CD4-positive, alpha-beta T cell treated with Interleukin-15 for 4 hours (primary cell): ENCODE measurements at regions not wholly inside any gene's neighbourhood (a gene's known extent, or its start where the extent isn't known, plus 50 kb on each side); places are given as distances from the start of the nearest gene placed in this dataset.

Experiments used
- DNase-seq: peaks from one replicate; pipeline ENCODE4 v3.0.0-alpha.2; 2020; ENCODE audit warnings: low spot score

DNA sequence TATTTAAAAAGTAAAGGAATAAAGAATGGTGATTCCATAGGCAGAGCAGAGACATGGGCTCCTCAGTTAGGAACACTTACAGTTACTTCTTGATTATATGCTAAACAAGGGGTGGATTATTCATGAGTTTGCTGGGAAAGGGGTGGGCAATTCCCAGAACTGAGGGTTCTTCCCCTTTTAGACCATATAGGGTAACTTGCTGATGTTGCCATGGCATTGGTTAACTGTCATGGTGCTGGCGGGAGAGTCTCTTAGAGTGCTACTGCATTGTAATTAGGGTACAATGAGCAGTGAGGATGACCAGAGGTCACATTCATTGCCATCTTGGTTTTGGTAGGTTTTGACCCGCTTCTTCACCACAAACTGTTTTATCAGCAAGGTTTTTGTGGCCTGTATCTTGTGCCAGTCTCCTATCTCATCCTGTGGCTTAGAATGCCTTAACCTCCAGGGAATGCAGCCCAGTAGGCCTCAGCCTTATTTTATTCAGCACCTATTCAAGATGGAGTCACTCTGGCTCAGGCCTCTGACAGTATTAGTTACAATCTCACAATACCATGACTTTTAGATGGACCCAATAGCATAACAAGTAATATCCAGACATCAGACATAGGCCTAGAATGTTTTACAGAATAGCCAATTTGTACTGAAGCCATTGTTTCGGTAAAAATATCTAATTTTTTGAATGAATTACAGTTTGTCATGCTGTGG lies 106.8 kb downstream of the ZBTB18 start:
- DNase-seq, result no peak

DNA sequence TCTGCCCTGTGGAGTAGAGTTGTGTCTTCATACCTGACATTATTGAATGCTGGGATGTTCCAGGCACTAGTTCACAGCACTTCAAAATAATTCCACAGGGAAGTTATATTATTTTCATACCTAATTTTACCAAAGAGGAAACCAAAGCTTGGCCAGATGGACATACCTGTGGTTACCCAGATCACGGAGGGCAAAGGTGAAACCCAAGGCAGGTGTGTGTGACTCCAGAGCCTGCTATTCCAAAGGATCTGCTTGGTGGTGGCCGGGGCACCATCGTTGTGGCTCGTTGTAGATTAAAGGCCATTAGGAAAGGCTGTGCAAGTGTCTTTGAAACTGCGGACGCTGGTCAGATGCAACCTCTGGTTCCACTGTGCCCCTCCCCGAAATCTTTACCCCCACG lies 108.6 kb downstream of the ZBTB18 start:
- no peak for DNase-seq

DNA sequence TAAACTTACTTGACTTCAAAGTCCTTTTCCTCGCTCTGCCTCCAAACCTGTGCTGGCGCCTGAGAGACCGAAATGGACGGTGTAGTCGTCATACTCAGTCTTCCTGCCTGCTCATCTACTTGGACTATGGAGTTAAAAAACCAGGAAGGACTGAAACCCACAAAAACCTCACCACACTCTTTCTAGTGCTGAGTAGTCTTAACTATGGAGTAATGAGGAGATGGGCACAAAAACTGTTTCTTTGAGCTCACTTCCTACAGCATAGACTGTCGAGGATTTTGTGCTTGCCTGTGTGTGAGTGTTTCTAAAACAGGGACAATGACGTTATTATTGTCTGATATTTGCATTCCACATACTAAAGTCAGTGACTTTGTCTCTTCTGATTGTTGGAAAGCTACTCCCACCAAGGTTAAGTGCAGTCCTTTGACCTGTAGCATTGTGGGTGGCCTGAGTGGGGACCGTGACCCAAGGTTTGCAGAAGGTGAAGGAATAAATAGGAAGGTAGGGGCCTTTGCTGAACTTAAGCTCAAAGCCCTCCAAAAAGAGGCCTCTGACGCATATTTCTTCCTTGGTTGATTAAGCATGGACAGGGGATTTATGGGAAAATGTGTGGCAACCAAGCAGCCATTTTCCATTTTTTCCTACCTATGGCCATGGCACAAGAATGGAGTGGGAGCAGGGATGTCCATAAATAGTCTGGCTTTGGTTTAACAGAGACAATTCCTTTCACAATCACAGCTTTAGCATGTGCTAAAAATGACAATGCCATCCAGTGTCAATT lies 109.6 kb downstream of the ZBTB18 start:
- DNase-seq, result no peak

DNA sequence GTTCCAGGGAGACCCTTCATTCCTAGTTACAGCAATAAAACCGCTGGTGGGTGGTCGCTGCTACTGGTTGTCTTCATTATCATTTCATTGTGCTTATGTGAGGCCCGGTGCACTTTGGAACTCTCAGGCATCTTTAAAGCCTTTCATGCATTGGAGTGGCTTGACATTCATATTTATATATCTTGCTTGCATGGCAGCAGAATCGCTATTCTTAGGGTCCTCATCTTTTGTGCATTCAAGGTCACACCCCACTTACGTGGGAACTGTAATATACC lies 110.1 kb downstream of the ZBTB18 start:
- no peak for DNase-seq

DNA sequence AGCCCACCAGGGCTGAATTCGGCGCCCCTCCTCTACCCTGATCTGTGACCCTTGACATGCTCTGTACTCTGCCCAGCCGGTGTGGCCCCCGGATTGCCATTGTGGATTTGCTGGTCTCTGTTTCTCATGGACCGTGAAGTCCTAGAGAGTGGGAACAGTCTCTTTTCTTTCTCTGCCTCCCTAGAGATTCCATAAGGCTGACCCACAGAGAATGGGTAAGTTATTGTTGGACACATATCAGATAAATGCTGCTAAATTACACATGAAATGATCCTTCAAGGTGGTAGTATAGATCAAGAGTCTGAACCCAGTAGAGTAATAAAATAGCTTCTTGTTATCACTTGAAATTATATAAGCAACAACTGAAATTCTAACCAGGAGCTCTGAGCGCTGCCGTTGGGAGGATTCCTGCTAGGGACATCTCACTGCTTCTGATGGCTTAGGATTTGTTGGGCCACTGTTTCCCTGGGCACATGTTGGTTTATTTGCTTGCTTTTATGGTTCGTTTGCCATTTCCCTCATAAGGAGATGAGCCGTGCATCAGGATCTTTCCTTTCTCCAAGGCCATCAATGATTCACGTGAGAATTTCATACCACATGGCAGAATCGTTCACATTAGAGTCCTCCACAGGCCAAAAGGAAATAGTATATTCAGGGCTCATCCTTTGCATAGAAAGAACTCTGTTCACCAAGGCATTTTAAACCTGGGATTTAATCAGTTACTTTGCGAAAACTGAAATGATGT lies 111.9 kb downstream of the ZBTB18 start:
- DNase-seq, result no peak

DNA sequence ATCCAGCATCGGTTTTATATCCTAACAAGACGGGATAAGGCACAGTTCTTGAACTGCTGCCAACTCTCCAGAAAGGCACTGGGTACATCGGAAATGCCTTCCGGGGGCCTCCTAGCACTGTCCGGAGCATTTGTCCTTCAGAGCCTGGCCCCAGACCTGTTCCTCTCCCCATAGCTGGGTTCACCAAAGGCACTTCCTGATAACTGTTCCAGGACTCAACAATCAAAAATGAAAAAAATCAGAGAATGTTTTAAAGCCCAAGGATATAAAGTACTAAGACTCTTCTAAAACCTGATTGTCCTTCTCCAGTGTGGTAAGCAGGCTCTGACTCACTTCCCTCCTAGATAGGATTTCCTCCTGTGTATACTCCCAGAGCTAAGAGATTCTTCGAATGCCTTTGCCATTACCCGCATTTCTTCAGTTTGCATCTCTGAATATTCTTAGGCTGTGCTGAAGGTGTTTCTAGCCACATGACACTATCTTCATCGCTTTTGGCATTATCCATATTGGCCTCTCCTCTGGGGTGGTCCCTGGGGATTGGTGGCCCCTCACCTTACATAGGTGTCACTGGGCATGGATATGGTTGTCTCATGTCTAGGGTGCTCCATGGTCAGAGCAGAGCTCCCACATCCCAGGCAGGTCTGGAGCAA lies 112.9 kb downstream of the ZBTB18 start:
- DNase-seq, result no peak

DNA sequence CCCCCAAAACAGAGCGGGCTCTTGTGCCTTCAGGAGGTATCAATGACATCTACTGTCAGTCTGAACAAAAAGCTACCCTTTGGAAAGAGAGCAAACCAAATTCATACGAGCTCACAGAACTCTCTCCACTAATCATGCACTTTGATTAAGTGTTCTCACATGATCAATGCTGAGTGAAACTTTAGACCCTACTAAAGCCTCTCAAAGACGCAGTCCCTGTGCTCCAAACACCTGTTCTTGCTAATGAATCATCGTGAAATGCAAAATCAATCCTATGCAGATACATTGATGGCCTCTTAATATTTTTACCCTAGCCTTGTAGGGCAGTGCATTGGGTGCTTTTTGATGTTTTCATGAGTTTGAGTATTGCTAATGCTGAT lies 113.4 kb downstream of the ZBTB18 start:
- DNase-seq, result no peak

DNA sequence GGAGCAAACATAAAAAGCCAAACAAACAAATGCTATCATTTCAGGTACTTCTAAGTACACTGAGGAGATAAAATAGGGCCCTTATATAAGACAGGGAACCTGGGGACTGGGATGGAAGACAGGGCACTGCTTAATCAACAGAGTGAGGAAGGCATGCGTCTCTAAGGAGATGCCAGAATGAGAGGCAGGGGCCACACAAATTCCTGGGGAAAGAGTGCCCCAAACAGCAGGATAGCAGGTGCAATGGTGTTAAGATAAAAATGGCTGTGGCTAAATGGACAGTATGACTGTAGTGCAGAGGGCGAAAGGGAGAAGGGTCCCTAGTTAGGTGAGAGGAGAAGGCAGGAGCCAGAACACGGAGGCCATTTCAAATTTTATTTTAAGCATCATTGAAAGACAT lies 113.9 kb downstream of the ZBTB18 start:
- DNase-seq, result no peak

DNA sequence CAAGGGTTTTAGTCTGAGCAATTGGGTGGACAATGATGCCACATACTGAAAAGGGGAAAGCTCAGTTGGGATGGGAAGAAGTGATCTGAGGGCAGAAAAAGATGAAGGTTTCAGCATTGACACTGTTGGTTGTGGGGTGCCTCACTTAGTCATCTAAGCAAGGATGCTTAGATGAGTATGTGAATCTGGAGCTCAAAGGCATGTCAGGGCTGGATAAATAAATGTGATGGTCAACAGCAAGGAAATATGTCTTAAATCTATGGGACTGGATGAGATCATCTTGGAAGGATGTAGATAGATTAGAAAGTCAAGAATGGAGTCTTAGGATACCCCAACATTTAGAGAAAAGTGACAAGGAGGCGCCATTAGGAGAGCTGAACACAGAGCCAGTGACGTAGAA lies 114.6 kb downstream of the ZBTB18 start:
- no peak for DNase-seq

DNA sequence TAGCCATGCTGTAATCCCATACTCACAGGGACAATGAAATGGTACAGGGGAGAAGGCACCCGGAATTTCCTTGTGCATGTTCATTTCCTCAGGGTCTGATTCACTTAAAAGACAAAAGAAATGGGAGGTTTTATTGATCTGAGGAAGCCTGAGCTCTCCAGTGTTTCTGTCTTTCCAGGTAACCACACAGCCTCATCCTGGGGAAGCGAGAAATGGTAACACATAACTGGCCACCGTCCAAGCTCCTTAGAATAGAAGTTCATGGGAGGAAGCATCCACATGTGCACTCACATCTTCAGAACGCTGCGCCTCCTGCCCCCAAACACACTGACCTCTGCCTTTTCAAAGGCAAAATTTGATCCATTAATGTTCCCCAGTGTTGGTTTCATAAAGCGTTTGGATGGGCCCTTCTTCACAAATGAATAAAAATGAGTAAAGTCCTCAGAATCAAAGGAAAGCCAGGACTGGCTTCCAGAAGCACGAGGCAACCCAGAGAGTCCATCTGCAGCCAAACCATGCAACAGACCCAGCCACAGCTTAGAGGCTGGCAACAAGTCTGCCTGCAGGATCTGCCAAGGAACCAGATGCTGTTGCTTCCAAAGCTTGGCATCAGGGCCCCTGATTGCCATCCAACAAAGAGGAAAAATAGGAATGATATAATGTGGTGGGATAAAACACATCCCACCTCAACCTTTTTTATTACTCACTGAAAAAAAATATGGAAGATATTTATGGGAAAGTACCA lies 120.3 kb downstream of the ZBTB18 start:
- no peak for DNase-seq

DNA sequence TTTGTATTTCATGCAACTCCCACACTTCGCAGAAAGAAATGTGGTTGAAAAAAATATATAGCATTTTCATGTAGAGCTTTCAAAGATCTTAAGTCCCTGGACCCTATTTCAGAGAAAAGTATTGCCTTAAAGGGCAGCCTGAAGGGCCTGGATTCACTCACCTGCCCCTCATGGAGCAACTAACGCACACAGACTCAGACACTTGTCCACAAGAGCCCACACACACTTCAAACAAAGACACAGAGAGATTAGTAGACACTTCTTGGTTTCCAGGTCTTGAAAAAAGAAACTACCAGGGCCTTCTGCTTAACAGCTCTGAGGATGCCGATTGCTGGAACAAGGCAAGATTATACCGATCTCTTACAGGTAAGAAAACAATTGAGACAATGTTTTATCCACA lies 122.2 kb downstream of the ZBTB18 start:
- no peak for DNase-seq

DNA sequence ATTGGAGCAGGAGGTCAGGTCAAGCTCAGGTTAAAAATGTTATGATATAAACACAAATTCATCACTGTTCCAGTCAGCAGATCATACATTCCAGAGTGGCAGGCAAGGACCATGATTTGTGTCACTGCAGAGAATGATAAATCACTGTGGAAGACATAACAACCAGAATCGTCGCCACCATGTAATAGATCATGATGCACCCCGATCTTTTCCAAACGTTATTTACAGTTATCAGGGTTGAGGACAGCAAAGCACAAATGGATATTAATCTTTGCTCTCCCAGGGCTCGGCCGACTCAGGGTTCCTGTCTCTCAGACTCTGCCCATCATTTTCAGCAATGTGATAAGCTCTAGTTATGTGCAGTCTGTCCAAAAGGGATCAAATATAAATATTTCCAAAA lies 122.7 kb downstream of the ZBTB18 start:
- DNase-seq, result no peak

DNA sequence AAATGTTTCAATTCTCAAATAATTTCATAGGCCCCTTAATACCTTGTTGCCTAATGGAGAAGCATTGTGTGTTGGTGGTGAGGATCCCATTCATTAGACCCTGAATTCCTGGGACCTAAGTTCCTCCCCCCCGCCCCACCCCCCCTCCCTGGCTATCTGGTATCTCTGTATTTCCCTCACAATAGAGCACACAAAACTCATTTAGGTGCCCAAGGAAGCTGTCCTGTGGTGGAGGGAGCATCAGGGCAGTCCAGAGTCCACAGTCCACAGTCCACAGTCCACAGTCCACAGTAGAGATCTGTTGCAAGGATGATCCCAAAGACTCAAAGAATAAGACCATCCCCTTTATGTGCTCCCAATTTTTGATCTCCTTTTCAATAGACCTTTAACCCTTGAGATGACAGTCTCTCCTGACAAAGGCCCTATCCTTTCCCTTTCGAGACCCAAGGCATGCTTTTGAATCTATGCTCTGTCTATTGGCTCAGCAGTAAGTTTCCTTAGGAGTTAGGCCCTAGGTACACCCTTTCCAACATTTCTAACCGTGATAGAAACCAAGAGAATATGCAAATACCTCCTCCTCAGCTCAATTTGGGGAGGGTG lies 123.9 kb downstream of the ZBTB18 start:
- no peak for DNase-seq

DNA sequence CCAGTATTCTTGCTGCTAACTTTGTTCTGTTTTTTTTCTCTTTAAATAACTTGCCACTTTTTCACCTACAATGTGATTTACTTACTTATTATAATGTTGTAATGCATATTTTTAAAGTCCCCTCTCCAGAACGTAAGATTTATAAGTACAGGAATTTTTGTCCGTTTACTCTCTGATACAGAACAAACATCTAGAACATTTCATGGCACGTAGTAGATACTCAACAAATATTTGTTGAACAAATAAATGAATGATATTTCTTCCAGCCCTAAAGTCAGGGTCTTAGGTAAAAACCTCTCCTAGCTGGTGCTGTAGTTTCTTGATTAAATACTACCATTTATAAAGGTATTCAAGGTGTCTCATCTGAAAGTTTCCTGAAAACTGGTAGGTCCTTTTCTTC lies 125.1 kb downstream of the ZBTB18 start:
- no peak for DNase-seq

DNA sequence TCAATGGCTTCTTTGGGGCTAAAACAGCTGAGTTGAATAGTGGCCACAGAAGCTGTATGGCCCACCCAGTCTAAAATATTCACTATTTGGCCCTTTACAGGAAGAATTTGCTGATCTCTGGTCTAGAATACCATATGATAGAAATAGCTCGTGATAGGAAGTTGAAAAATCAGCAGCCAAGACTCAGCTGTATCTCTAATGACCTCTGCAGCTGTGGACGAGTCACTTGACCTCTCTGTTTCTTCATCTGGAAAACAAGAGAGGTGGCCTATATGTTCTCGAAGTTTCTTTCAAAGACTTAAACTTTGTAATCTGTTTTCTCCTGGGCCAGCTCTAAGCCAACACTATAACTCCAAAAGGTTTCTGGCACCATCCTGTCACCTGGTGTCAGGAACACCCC lies 129.2 kb downstream of the ZBTB18 start:
- DNase-seq, result no peak

DNA sequence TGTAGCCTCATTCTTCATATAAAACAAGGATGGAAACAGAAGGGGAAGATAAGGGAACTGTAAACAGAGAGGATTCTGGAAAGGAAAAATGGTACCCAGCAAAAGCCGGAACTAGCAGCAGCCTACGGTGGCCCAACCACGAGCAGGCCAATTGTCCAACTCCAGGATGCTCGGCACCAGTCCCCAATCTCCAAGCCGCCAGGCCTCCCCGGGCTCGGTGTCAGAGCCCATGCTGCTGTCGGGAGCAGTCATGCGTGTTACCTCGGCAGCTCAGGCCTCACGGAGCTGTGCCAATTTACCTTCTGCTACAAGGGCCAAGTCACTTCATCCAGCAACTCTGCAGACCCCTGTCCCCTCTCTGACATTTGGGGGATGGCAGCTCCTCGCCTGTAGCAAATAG lies 130.8 kb downstream of the ZBTB18 start:
- DNase-seq, result no peak

DNA sequence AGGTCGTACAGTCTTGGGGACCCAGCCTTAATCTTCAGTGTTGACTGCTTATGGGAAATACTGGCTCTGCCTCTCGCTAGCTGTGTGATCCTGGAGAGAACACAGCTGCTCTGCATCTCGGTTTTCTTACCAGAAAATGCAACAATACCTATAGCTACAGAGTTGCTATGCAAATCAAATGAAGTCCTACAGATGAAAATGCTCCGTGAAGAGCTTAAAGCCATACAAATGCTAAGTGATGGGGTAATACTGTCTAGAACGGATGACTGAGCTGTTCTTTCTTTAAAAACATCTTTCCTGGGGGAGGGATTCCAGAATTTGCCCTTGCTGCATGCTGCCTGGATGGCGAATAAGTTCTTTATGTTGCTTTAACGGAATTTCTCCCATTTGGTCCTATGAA lies 132.0 kb downstream of the ZBTB18 start:
- no peak for DNase-seq

DNA sequence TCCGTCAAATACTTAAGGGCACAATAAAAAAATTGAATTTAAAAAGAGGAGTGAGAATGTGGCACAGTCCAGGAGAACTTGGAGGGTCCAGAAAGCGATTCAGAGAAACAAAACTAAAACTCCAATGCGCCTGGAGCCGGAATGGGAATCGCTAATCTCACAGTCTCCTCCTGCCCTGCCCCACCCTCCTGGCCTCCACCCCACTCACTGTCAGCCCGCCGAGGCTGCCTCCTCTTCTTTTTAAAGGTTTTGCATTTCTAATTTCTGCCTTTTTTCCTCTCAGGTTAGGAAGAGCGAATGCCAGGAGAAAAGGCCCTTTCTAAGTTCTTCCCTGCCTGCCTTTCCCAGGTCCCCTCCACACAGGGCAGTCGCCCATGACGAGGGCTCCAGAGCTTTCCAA lies 135.3 kb downstream of the ZBTB18 start:
- no peak for DNase-seq

DNA sequence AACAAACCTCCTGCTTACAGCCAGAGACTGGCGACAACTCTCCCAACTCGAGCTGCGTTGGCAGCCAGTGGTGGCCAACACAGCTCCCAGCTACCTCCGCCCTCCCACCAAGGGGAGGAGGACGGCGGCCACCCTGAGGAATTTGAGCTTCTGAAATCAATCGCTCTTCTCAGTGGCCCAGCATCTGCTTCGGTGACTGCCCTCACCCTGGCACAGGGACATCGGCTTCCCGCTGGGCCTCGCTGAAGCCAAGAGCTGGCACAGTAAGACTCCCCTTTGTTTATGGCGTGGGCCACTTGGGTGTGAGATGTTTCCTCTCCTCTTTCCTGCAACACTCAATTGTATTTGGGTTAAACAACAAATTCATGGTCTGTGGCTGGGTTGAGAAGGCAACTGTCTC lies 136.2 kb downstream of the ZBTB18 start:
- no peak for DNase-seq

DNA sequence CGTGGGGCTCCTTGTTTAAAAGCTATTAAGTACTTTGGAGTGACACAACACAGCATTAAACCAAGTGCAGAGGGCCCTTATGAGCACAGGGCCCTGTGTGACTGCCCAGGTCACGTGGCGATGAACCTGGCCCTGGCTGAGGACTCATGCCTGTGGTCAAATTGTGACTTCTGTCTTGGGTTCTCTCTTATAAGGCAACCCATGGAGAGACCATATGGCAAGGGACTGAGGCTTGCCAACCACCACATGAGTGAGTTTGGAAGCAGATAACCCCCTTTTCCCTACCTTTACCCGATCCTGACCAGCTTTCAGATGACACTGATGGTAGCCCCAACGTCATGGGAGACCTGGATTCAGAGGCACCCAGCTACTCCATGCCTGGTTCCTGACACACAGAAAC lies 140.5 kb downstream of the ZBTB18 start:
- no peak for DNase-seq

DNA sequence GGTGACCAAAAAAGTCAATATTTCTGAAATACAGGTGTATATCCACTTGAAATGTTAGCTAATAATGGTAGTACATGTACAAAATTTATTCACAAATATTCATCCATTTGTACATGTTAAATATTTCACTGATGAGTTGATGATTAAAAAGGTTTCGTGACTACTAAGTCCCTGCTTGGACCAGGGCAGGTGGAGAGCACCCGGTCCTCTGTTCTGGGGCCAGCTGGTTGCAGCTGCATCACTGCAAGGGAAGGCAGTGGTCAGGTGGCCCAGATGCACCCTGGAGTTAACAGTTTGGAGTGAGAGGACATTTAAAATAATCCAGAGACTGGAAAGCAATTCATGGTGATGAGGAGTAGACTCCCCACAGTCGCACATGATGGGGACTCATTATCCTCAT lies 141.2 kb downstream of the ZBTB18 start:
- no peak for DNase-seq
